Limb (tissue), 2 donors: ENCODE measurements at regions not wholly inside any gene's neighbourhood (a gene's known extent, or its start where the extent isn't known, plus 50 kb on each side); places are given as distances from the start of the nearest gene placed in this dataset.
A peak's percentile ranks its signal among the peaks of the same experiment; 100 is the strongest.
"Not testable (repeated sequence)": the region's sequence is repeated elsewhere in the genome, so short reads cannot be mapped to it uniquely, and the experiment has no call there.

Experiments used
- DNase-seq, 2 donors: peaks; one replicate each; pipeline ENCODE4 v3.0.0-alpha.2; 2016; ENCODE audit errors: extremely low spot score in 2 of 2

- DNase-seq, result no peak
Observed at GRCh38 chrX:26873736-26874135, 589.4 kb downstream of the PPP4R3C start.

- no peak for DNase-seq
Observed at GRCh38 chrX:26871967-26872366, 591.2 kb downstream of the PPP4R3C start.

DNA sequence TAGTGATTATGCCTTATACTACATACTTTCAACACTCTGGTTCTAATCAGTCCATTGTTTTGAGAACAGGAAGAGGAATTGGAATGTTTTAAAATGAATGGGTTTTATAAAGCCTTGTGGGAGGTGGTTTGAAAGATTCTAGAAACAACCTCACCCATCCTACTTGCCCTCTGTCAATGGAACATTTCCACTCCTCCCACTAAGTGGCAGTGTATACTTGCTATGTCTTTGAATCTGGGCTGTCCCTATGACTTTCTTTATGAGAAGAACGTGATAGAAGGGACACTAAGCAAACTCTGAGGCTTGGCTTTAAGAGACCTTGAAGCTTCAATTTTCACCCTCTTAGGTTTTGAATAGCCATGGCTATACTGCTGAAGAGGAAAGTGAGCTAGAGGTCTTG is 611.2 kb downstream of the PPP4R3C start:
- DNase-seq, result no peak

DNA sequence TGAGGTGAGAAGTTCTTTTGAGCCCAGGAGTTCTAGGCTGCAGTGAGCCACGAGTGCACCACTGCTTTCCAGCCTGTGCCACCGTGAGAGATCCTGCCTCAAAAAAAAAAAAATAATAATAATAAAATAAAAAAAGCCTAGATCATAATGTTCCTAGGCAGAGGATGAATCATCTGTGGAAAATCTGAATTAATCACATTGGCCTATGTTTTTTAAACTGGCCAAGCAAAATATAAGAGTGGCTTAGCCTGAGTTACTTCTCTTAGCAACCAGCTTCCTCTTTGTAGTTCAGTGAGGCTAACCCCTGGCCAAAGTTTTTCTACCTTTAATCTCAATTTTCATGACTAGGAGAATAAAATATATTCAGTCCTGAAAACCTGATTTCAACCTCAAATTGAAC is 614.6 kb downstream of the PPP4R3C start:
- DNase-seq, result no peak

- DNase-seq, result no peak
Observed at GRCh38 chrX:26845056-26845455, 618.1 kb downstream of the PPP4R3C start.

DNA sequence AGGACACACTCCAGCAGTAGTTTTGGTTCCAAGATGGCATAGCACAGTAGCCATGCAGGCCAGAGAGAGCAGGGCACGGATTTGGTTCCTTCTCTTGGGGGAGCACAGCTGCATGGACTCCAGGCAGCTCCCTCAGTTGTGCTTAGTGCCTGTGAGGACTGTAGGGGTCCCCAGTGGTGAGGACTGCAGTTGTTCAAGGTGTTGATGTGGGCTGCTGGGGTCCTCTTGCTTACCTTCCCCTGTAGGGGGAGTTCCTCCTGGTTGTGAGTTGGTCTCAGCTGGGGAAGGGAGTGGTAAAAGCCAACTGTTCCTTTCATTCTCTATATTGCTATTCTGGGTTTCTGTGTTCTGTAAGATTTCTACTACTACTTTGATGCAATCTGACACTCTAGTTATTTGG is 606.5 kb downstream of the MAGEB5 start:
- DNase-seq, result no peak

DNA sequence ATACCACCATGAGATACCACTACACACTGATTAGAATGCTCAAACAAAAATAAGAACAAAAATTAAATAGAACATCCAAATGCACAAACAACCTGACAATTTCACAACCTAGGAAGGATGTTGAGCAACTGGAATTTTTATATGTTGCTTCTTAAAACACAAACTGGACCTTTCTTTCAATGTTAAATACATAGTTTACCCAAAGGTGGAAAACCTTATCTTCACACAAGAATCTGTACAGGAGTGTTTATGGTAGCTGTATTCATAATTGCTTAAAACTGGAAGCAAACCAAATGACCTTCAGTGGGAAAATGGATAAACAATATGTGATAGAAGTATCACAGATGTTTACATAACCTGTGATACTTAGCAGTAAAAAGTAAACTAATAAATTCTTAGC is 573.8 kb downstream of the MAGEB5 start:
- no peak for DNase-seq

GRCh38 chrX:26788402-26788998 is 572.5 kb downstream of the MAGEB5 start:
- DNase-seq, result no peak

GRCh38 chrX:26783512-26784225 is 567.7 kb downstream of the MAGEB5 start:
- DNase-seq, result peak in 1 of 2 donors; percentile 23

DNA sequence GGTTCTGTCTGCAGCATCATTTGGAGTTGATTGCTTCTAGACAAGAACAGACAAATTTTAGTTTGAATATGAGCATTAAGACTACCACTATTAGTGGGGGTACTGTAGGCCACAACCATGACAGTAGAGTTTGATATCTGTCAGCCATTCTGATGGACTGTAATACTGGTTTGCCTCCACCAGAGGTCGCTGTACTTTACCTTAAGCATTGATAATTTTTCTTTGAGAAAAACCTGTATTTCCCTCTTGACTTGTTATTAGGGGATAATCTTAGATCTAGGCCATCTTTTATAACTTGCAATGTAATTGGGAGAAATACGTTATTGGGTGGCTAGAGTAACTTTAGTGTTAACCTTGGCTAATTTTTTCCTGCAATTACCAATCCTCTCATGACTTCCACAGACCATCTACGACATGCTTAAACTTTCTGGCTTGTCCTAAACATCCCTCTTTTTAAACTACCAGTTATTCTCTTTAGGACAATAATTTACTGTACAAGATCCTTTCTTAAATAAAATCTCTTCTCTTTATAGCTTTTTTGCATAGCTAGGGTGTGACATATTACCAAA is 562.4 kb downstream of the MAGEB5 start:
- DNase-seq, result no peak

GRCh38 chrX:26762253-26762652 is 546.3 kb downstream of the MAGEB5 start:
- no peak for DNase-seq

DNA sequence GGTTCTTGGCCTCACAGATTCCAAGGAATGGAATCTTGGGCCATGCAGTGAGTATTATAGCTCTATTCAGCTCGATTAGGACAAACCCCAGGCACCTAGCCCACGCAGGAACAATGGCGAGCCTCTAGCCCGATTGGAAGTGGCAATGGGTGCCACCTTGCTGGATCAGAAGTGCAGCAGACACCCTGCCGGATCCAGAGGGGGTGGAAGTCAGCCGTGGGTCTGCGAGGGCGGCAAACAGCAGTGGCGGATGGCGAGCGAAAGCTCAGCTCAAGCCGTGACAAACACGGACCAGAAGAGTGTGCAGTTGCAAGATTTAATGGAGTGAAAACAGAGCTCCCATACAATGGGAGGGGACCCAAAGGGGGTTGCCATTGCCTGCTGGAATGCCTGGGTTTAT is 539.8 kb downstream of the MAGEB5 start:
- not testable (repeated sequence) for DNase-seq

DNA sequence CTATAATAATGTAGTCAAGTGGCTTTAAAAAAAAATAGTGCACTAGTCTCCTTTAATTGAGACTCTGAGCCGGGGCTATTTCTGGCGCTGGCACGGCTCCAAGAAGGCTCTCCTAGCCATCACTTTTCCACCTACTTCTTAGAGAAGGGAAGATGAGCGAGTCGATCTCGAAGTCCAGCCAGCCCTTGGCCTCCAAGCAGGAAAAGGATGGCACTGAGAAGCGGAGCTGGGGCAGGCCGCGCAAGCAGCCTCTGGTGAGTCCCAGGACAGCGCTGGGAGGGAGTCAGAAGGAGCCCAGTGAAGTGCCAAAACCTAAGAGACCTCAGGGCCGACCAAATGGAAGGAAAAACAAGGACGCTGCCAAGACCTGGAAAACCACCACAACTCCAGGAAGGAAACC is 531.9 kb downstream of the MAGEB5 start:
- DNase-seq, result no peak

DNA sequence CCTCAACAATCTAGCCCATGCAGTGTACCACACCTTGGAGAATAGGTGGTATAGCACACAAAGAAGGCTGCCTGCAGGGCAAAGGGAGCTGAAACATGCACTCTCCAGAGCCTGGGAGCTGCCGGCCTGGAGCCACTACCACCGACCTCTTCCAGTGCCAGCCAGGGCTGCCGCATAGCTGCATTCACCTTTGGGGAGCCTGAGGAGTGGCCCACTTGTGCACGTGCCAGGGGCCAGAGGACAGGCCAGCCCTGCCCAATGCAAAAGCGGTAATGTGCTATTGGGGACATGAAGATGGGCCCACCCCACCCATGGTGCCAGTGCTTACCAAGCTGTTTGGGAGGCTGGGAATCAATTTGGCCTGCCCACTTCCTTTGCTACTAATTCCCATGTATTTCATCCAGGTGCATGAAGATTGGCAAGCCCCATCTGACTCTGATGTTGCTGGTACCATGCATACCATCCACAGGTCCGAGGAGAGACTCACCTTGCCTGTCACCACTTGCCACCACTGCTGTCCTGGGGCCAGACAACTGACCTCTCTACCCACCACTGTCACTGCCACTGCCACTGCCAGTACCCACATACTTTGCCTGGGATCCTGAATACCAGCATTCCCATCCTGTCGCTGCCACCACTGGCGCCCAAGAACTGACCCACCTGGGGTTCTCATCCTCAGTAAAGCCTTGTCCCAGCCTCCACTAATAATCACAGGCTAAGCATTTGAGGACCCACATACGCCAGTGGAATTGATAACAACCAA is 506.9 kb downstream of the MAGEB5 start:
- DNase-seq, result no peak

DNA sequence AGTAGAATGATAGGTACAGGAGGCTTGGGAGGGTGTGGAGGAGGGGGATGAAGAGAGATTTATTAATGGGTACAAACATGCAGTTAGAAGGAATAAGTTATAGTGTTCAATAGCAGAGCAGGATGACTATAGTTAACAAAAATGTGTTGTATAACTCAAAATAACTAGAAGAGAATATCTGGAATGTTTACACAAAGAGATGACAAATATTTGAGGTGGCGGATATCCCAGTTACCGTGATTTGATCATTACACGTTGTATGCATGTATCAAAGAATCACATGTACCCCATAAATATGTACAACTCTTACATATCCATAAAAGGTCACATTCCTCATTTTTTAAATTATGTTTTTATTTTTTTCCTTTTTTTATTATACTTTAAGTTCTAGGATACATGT is 456.6 kb downstream of the MAGEB5 start:
- DNase-seq, result no peak

- no peak for DNase-seq
Observed at GRCh38 chrX:26670521-26670920, 454.6 kb downstream of the MAGEB5 start.

- no peak for DNase-seq
Observed at GRCh38 chrX:26664919-26665318, 448.9 kb downstream of the MAGEB5 start.

- no peak for DNase-seq
Observed at GRCh38 chrX:26653050-26653449, 437.1 kb downstream of the MAGEB5 start.

GRCh38 chrX:26651755-26652154 is 435.8 kb downstream of the MAGEB5 start:
- DNase-seq, result no peak

DNA sequence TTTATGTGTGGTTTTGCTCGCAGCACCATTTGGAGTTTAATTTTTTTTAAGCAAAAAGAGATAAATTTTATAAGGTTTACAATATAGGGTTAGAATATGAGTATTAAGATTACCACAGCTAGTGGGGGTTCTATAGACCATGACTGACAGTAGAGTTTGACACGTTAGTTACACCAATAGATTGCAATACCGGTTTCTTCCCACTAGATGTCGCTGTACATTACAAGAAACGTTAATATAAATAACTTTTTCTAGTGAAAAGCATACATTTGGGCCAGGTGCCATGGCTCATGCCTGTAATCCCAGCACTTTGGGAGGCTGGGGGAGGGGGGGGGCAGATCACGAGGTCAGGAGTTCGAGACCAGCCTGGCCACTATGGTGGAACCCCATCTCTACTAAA is 433.6 kb downstream of the MAGEB5 start:
- no peak for DNase-seq

- no peak for DNase-seq
Observed at GRCh38 chrX:26631385-26631784, 415.4 kb downstream of the MAGEB5 start.

DNA sequence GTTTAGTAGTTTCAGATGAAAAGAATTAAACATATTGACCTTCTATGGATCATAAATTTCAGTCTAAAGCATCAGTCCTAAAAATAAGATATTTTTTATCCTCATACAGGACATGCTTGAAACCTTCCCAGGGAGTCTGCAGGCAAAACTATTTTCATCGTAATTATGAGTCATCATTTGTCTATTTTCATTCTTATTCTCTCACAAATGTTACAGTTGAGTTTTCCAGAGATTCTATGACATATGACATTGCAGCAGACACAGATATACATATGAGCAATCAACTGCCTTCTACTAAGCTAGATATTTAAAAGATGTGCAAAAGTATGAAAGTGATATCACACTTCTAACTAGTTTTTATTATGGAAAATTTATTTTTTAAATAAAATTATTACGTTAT is 398.0 kb downstream of the MAGEB5 start:
- DNase-seq, result no peak
